CD4-positive, alpha-beta T cell (primary cell): ENCODE measurements at regions not wholly inside any gene's neighbourhood (a gene's known extent, or its start where the extent isn't known, plus 50 kb on each side); places are given as distances from the start of the nearest gene placed in this dataset.

Source experiments
- ATAC-seq: fragments of 200-7000 bp; cut with Tn5 transposase; one replicate; pipeline ENCODE4 v1.10.0; 2022; ENCODE audit warnings: mild to moderate bottlenecking; ENCODE audit not compliant: poor library complexity
- CTCF ChIA-PET: fragments of 350-600 bp; sonication (Branson Sonifier 250); formaldehyde crosslinking; loops from one replicate; lab custom pipeline; 2021; ENCODE audit warnings: antibody characterized with exemption, inconsistent platforms; lab: Charles Lee
- POLR2A ChIA-PET: fragments of 350-600 bp; sonication (Branson Sonifier 250); formaldehyde crosslinking; loops from one replicate; lab custom pipeline; 2021; ENCODE audit warnings: antibody characterized with exemption, inconsistent platforms; lab: Charles Lee
- DNase-seq, 14 experiments: peaks; one replicate each; pipeline ENCODE4 v3.0.0-alpha.2; 2013 to 2020; ENCODE audit warnings: mixed read lengths in 2 of 14
- H3K27ac ChIP-seq, 2 donors: one replicate each; pipeline versions ENCODE4 v1.5.1 to v1.7.0; 2013; ENCODE audit warnings: low read length in 2 of 2, low read depth in 1 of 2, mild to moderate bottlenecking in 1 of 2
- H3K27me3 ChIP-seq, 2 experiments: 1 replicate in 1 of 2; 2 replicates in 1 of 2; pipeline versions ENCODE4 v1.6.1 to v1.7.0; 2013; ENCODE audit warnings: low read length in 2 of 2, control low read depth in 1 of 2, mild to moderate bottlenecking in 1 of 2, moderate library complexity in 1 of 2; ENCODE audit not compliant: insufficient read depth in 2 of 2, control insufficient read depth in 1 of 2
- H3K36me3 ChIP-seq: one replicate; pipeline ENCODE4 v1.6.1; 2013; ENCODE audit warnings: low read length, control low read depth; ENCODE audit not compliant: insufficient read depth
- H3K4me1 ChIP-seq: one replicate; pipeline ENCODE4 v1.6.1; 2013; ENCODE audit warnings: low read length, control low read depth; ENCODE audit not compliant: insufficient read depth
- H3K4me3 ChIP-seq: one replicate; pipeline ENCODE4 v1.5.1; 2013; ENCODE audit warnings: mild to moderate bottlenecking, low read length, moderate library complexity
- H3K9me3 ChIP-seq, 2 experiments: 1 replicate in 1 of 2; 2 replicates in 1 of 2; pipeline versions ENCODE4 v1.6.1 to v1.7.0; 2013; ENCODE audit warnings: low read length in 2 of 2, mild to moderate bottlenecking in 2 of 2, control low read depth in 1 of 2, moderate library complexity in 1 of 2; ENCODE audit not compliant: control insufficient read depth in 1 of 2, insufficient read depth in 1 of 2
- H3K27ac Mint-ChIP-seq: one replicate; pipeline ENCODE4 v1.8.0; 2020; ENCODE audit warnings: mixed read lengths
- H3K27me3 Mint-ChIP-seq: one replicate; pipeline ENCODE4 v1.8.0; 2021; ENCODE audit warnings: mixed read lengths
- H3K36me3 Mint-ChIP-seq: one replicate; pipeline ENCODE4 v1.8.0; 2021; ENCODE audit warnings: low read depth, mixed read lengths
- H3K4me1 Mint-ChIP-seq: one replicate; pipeline ENCODE4 v1.8.0; 2021; ENCODE audit warnings: low read depth, mixed read lengths
- H3K4me3 Mint-ChIP-seq: one replicate; pipeline ENCODE4 v1.8.0; 2020; ENCODE audit warnings: mild to moderate bottlenecking, mixed read lengths
- H3K9me3 Mint-ChIP-seq: one replicate; pipeline ENCODE4 v1.8.0; 2020; ENCODE audit warnings: mixed read lengths
- CTCF ChIP-seq: fragments of 200-600 bp; IDR thresholded peaks from one replicate; pipeline ENCODE4 v1.8.0; 2022; ENCODE audit warnings: antibody characterized with exemption, mild to moderate bottlenecking
- intact Hi-C, 2 experiments: fragments of 100-400 bp; cut with DNase I in 1 of 2; cut with micrococcal nuclease in 1 of 2; formaldehyde crosslinking; loops; one replicate each; pipeline versions ENCODE4 v1.15.1 to v1.9.0; 2023 to 2025; cut with DNase I, micrococcal nuclease

- Histone ChIP-seq H3K9me3 (peaks cover 0 to 4% of the 10 kb centered on the region in 2 experiments), H3K36me3 (no peaks in the 10 kb centered on the region), H3K27ac (no peak overlapping the region), H3K4me1 (no peaks in the 10 kb centered on the region), H3K27me3 (no peaks in the 10 kb centered on the region), H3K4me3 (no peak overlapping the region)
- Mint-ChIP-seq H3K4me3 (no peak overlapping the region), H3K4me1 (no peaks in the 10 kb centered on the region), H3K27ac (no peak overlapping the region), H3K36me3 (no peaks in the 10 kb centered on the region), H3K9me3 (no peaks in the 10 kb centered on the region), H3K27me3 (no peaks in the 10 kb centered on the region)
- CTCF ChIA-PET: no interaction called here
- TF ChIP-seq CTCF: no peak
- POLR2A ChIA-PET: no interaction called here
- intact Hi-C loops: no loop called here
- no peak for ATAC-seq
- DNase-seq: no peak
These were observed 960.0 kb downstream of the DNAJB9 start for GRCh38 chr7:109529712-109530111.

GRCh38 chr7:109532262-109532992, 962.8 kb downstream of the DNAJB9 start:
- intact Hi-C loops: no loop called here
- no peak for DNase-seq
- Mint-ChIP-seq H3K4me1 (no peaks in the 10 kb centered on the region), H3K4me3 (no peak overlapping the region), H3K27me3 (no peaks in the 10 kb centered on the region), H3K9me3 (no peaks in the 10 kb centered on the region), H3K27ac (no peak overlapping the region), H3K36me3 (no peaks in the 10 kb centered on the region)
- ATAC-seq: no peak
- TF ChIP-seq CTCF: no peak
- no peak overlapping the region for H3K27ac ChIP-seq
- no peaks in the 10 kb centered on the region for H3K27me3 ChIP-seq
- CTCF ChIA-PET: no interaction called here
- no peak overlapping the region for H3K4me3 ChIP-seq
- H3K36me3 ChIP-seq: no peaks in the 10 kb centered on the region
- POLR2A ChIA-PET: no interaction called here
- H3K4me1 ChIP-seq: no peaks in the 10 kb centered on the region
- peaks cover 0 to 4% of the 10 kb centered on the region in 2 experiments for H3K9me3 ChIP-seq

- no peaks in the 10 kb centered on the region for H3K4me1 ChIP-seq
These were observed 976.0 kb downstream of the DNAJB9 start for GRCh38 chr7:109545686-109546085.

More at GRCh38 chr7:109545686-109546085, 976.0 kb downstream of the DNAJB9 start:
- Mint-ChIP-seq H3K27ac (no peak overlapping the region), H3K9me3 (peaks cover 3% of the 10 kb centered on the region), H3K36me3 (no peaks in the 10 kb centered on the region), H3K27me3 (no peaks in the 10 kb centered on the region), H3K4me3 (no peak overlapping the region), H3K4me1 (no peaks in the 10 kb centered on the region)
- no peak for TF ChIP-seq CTCF
- Histone ChIP-seq H3K4me3 (no peak overlapping the region), H3K27me3 (no peaks in the 10 kb centered on the region), H3K9me3 (no peaks in the 10 kb centered on the region), H3K36me3 (no peaks in the 10 kb centered on the region), H3K27ac (no peak overlapping the region)
- DNase-seq: no peak
- ChIA-PET POLR2A (no interaction called here), CTCF (no interaction called here)
- intact Hi-C loops: no loop called here
- no peak for ATAC-seq
